Heart left ventricle (tissue), 16 donors: ENCODE measurements at regions not wholly inside any gene's neighbourhood (a gene's known extent, or its start where the extent isn't known, plus 50 kb on each side); places are given as distances from the start of the nearest gene placed in this dataset.
"Not testable (repeated sequence)": the region's sequence is repeated elsewhere in the genome, so short reads cannot be mapped to it uniquely, and the experiment has no call there.

Experiments used
- ATAC-seq, 4 donors: fragments of 200-7000 bp; cut with Tn5 transposase; one replicate each; pipeline ENCODE4 v1.9.1; 2020 to 2022; ENCODE audit warnings: moderate library complexity in 4 of 4, mild to moderate bottlenecking in 3 of 4, moderate number of reproducible peaks in 1 of 4
- DNase-seq, 5 donors: peaks; one replicate each; pipeline ENCODE4 v3.0.0-alpha.2; 2020
- H3K27ac ChIP-seq, 12 donors: fragments of 200-600 bp; sonication (generic) in 4 of 12; one replicate each; pipeline versions ENCODE4 v1.5.0 to v1.8.0; 2016 to 2022; ENCODE audit warnings: mild to moderate bottlenecking in 2 of 12
- H3K27me3 ChIP-seq, 9 donors: fragments of 200-600 bp; sonication (generic) in 2 of 9; one replicate each; pipeline versions ENCODE4 v1.5.1 to v1.8.0; 2016 to 2022; ENCODE audit warnings: mild to moderate bottlenecking in 3 of 9
- H3K36me3 ChIP-seq, 9 donors: fragments of 200-600 bp; sonication (generic) in 2 of 9; one replicate each; pipeline versions ENCODE4 v1.5.0 to v1.8.0; 2018 to 2022; ENCODE audit warnings: mild to moderate bottlenecking in 2 of 9
- H3K4me1 ChIP-seq, 12 donors: fragments of 200-600 bp; sonication (generic) in 4 of 12; one replicate each; pipeline versions ENCODE4 v1.5.0 to v1.8.0; 2016 to 2022; ENCODE audit warnings: mild to moderate bottlenecking in 3 of 12
- H3K4me3 ChIP-seq, 12 donors: fragments of 200-600 bp; sonication (generic) in 4 of 12; one replicate each; pipeline versions ENCODE4 v1.5.0 to v1.8.0; 2017 to 2022; ENCODE audit warnings: mild to moderate bottlenecking in 9 of 12, moderate library complexity in 4 of 12
- H3K9me3 ChIP-seq, 12 donors: fragments of 200-600 bp; sonication (generic) in 4 of 12; one replicate each; pipeline versions ENCODE4 v1.5.0 to v1.8.0; 2016 to 2022; ENCODE audit warnings: mild to moderate bottlenecking in 1 of 12
- POLR2A ChIP-seq, 2 donors: fragments of 450-650 bp; IDR thresholded peaks; one replicate each; pipeline ENCODE4 v1.6.1; 2017; ENCODE audit warnings: antibody characterized with exemption in 2 of 2, mild to moderate bottlenecking in 2 of 2, moderate library complexity in 2 of 2
- WGBS, 4 donors: extraction: QIAGEN DNeasy Blood & Tissue Kit in 2 of 4; methylation state at CpG; one replicate each; pipeline versions ENCODE4 v1.1.5 to v1.1.7; 2013 to 2018; 5-methylcytosine and 5-hydroxymethylcytosine counted together
- intact Hi-C, 10 donors: fragments of 100-400 bp; cut with DNase I; formaldehyde crosslinking; loops; one replicate each; pipeline versions ENCODE4 v1.11.1 to v1.14.2; 2022
- TF ChIP-seq, protein P1 (sequence below), 12 donors: fragments of 200-600 bp; sonication (generic) in 4 of 12; IDR thresholded peaks; one replicate each; pipeline versions ENCODE4 v1.5.0 to v1.8.0; 2018 to 2022; ENCODE audit warnings: antibody characterized with exemption in 12 of 12, mild to moderate bottlenecking in 5 of 12
- donor health status: ischemic (EF 13 %, LVEDD 7.1; RV severe dilation, severe dysfunction).
- donor health status: healthy with polysubstance abuse.
- donor health status: DM: no; HTN: yes; CAD: no.
- donor health status: DM: no; HTN: no; CAD: no.
- donor health status: ischemic (EF 25% LVEDD 6.9; RV normal size, moderate dysfunction).
- donor health status: ischemic (EF 25% LVEDD 5.7; RV mildly dilated, moderate dysfunction).
- donor health status: healthy.
- donor health status: DM: yes; HTN: yes; CAD: no.
- donor health status: ischemic (EF 35%, LVEDD 5.7; RV mildly dilated, moderate dysfunction).
- donor health status: nonischemic (EF 11% LVEDD 7.7; RV severe dilation, severe dysfunction).
- donor health status: DM: yes; HTN: yes; CAD: no.
- donor health status: PGD.
- donor health status: ischemic (EF 29% LVEDD 5.4; RV normal size, mild dysfunction).
- donor health status: nonischemic (EF 23%, LVEDD 6.1; RV moderate dilation, normal function).

DNA sequence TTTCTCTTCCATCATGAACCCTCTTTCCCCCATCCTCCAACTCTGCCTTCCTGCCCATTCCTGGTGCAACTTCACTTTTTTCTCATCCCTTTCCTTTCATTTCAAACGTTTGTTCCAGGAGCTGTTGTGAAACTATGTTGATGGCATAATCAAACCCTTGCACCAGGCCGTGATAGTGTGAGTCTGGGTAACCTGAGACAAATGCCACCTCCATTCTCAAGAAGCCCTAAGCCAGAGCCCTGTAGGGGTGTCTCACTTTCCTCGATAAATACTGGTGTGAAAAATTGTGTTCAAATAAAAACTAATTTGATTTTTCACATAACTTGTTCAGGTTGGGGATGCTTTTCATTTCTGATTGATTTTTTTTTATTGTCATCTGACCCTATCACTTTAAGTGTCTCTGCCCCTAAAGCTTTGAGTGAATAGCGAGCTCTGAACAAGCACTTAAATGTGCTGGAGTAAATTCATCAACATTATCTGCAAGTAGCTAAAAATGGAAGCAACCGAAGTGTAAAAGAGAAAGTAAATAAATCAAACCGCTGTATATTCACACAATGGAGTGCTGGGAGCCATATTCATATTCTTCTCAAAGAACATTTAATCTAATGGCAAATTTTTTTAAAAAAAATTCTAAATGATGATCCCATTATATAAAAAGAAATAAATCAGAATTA lies 303.1 kb upstream of the CDYL start:
- Histone ChIP-seq H3K4me3 (peak overlapping the region in 2 of 12 donors; percentile 6 to 23), H3K27me3 (no peaks in the 10 kb centered on the region), H3K27ac (peak overlapping the region in 3 of 12 donors; percentile 1 to 52 (median 19)), H3K36me3 (no peaks in the 10 kb centered on the region), H3K4me1 (peaks cover 0 to 11% (median 0%) of the 10 kb centered on the region in 12 donors), H3K9me3 (peaks cover 0 to 21% (median 10%) of the 10 kb centered on the region in 12 donors)
- no peak for DNase-seq
- no peak for TF ChIP-seq POLR2A (IDR thresholded peaks at IDR 0.05)
- TF ChIP-seq, protein P1, sequence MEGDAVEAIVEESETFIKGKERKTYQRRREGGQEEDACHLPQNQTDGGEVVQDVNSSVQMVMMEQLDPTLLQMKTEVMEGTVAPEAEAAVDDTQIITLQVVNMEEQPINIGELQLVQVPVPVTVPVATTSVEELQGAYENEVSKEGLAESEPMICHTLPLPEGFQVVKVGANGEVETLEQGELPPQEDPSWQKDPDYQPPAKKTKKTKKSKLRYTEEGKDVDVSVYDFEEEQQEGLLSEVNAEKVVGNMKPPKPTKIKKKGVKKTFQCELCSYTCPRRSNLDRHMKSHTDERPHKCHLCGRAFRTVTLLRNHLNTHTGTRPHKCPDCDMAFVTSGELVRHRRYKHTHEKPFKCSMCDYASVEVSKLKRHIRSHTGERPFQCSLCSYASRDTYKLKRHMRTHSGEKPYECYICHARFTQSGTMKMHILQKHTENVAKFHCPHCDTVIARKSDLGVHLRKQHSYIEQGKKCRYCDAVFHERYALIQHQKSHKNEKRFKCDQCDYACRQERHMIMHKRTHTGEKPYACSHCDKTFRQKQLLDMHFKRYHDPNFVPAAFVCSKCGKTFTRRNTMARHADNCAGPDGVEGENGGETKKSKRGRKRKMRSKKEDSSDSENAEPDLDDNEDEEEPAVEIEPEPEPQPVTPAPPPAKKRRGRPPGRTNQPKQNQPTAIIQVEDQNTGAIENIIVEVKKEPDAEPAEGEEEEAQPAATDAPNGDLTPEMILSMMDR (IDR thresholded peaks at IDR 0.05): no peak
- 34 to 46% (median 42%) methylated on average over 6 of the region's 6 CpGs for WGBS, 4 donors
- intact Hi-C loops: no loop called here
- ATAC-seq: peak; percentile 39 to 71 (median 46)

- intact Hi-C loops: no loop called here
- 87 to 96% (median 92%) methylated on average over 3 of the region's 3 CpGs for WGBS, 4 donors
- Histone ChIP-seq H3K4me3 (no peak overlapping the region), H3K4me1 (peaks cover 0 to 11% (median 0%) of the 10 kb centered on the region in 12 donors), H3K27ac (no peak overlapping the region), H3K27me3 (no peaks in the 10 kb centered on the region), H3K36me3 (no peaks in the 10 kb centered on the region), H3K9me3 (peaks cover 0 to 21% (median 10%) of the 10 kb centered on the region in 12 donors)
- no peak for TF ChIP-seq POLR2A (IDR thresholded peaks at IDR 0.05)
- TF ChIP-seq, protein P1 (IDR thresholded peaks at IDR 0.05): no peak
- DNase-seq (no peak), ATAC-seq (no peak)
These were observed 304.0 kb upstream of the CDYL start for GRCh38 chr6:4472222-4472621.

GRCh38 chr6:4471515-4471914 lies 304.7 kb upstream of the CDYL start:
- H3K4me1 ChIP-seq: peaks cover 0 to 11% (median 0%) of the 10 kb centered on the region in 12 donors
- intact Hi-C loops: not testable (repeated sequence)

GRCh38 chr6:4470698-4471210 lies 305.4 kb upstream of the CDYL start:
- H3K27ac ChIP-seq: no peak overlapping the region
- no peak for DNase-seq
- intact Hi-C loops: no loop called here
- no peak for ATAC-seq
- H3K27me3 ChIP-seq: no peaks in the 10 kb centered on the region
- TF ChIP-seq, protein P1 (IDR thresholded peaks at IDR 0.05): no peak
- no peak for TF ChIP-seq POLR2A (IDR thresholded peaks at IDR 0.05)
- 87 to 94% (median 90%) methylated on average over 7 of the region's 7 CpGs for WGBS, 4 donors
- H3K36me3 ChIP-seq: no peaks in the 10 kb centered on the region
- peaks cover 0 to 11% (median 0%) of the 10 kb centered on the region in 12 donors for H3K4me1 ChIP-seq
- H3K4me3 ChIP-seq: no peak overlapping the region
- peaks cover 0 to 21% (median 10%) of the 10 kb centered on the region in 12 donors for H3K9me3 ChIP-seq

More at GRCh38 chr6:4471515-4471914, 304.7 kb upstream of the CDYL start:
- not testable (repeated sequence) for H3K27me3 ChIP-seq, H3K4me3 ChIP-seq, H3K36me3 ChIP-seq, ATAC-seq, DNase-seq, H3K27ac ChIP-seq
- H3K9me3 ChIP-seq: peaks cover 0 to 21% (median 10%) of the 10 kb centered on the region in 12 donors
- WGBS, 4 donors: 94 to 98% (median 96%) methylated on average over 4 of the region's 4 CpGs
